Vagina (tissue), 2 donors: ENCODE measurements at regions not wholly inside any gene's neighbourhood (a gene's known extent, or its start where the extent isn't known, plus 50 kb on each side); places are given as distances from the start of the nearest gene placed in this dataset.

Experiments
- DNase-seq, 2 donors: peaks; one replicate each; pipeline ENCODE4 v3.0.0-alpha.2; 2017; ENCODE audit errors: extremely low spot score in 2 of 2
- H3K27ac ChIP-seq: fragments of 200-600 bp; sonication (generic); one replicate; pipeline ENCODE4 v1.5.1; 2019
- H3K27me3 ChIP-seq: fragments of 200-600 bp; sonication (generic); one replicate; pipeline ENCODE4 v1.5.1; 2019
- H3K36me3 ChIP-seq, 2 donors: fragments of 200-600 bp; sonication (generic); one replicate each; pipeline ENCODE4 v1.5.1; 2017 to 2019
- H3K4me1 ChIP-seq: fragments of 200-600 bp; sonication (generic); one replicate; pipeline ENCODE4 v1.5.1; 2019
- H3K4me3 ChIP-seq, 2 donors: fragments of 200-600 bp; sonication (generic); 1 replicate in 1 of 2; 2 replicates in 1 of 2; pipeline ENCODE4 v1.5.1; 2016 to 2019
- H3K9me3 ChIP-seq: fragments of 200-600 bp; sonication (generic); one replicate; pipeline ENCODE4 v1.5.1; 2019
- POLR2A ChIP-seq, 2 donors: fragments of 450-650 bp; IDR thresholded peaks; one replicate each; pipeline ENCODE4 v1.6.1; 2017; ENCODE audit warnings: antibody characterized with exemption in 2 of 2, mild to moderate bottlenecking in 2 of 2, moderate library complexity in 2 of 2
- POLR2AphosphoS5 ChIP-seq, 2 donors: sonication (generic); formaldehyde crosslinking; IDR thresholded peaks; one replicate each; pipeline ENCODE4 v1.9.0; 2017; ENCODE audit warnings: antibody characterized with exemption in 2 of 2, mild to moderate bottlenecking in 2 of 2, low read depth in 1 of 2; ENCODE audit not compliant: insufficient read depth in 1 of 2
- intact Hi-C: fragments of 100-400 bp; cut with DNase I; formaldehyde crosslinking; loops from one replicate; pipeline ENCODE4 v1.15.1; 2023
- TF ChIP-seq, protein P1 (sequence below), 3 experiments: fragments of 450-650 bp in 2 of 3; fragments of 200-600 bp in 1 of 3; sonication (generic) in 1 of 3; IDR thresholded peaks; one replicate each; pipeline ENCODE4 v1.5.1; 2017 to 2019; ENCODE audit warnings: antibody characterized with exemption in 3 of 3, mild to moderate bottlenecking in 2 of 3, moderate library complexity in 2 of 3

DNA sequence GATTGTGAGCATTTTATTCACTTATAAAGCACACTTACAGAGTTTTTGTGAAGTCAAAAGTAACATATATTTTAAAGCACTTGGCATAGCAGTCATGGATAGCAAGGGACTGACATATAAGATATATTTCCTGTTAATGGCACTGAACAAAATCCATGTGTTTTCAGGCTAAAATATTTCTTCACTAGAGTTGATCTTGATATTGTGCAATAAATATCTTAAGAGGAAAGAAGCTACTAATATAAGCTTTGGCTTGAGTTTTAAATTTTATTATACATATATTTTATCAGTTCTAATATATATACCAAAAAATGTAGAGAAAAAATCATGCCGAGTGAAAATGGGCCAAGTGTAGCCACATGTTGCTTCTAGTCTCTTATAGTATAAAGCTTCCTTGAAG is 189.7 kb upstream of the DPP10 start:
- intact Hi-C loops = no loop called here
- Histone ChIP-seq H3K4me3 (no peak overlapping the region), H3K4me1 (no peaks in the 10 kb centered on the region), H3K27me3 (no peaks in the 10 kb centered on the region), H3K9me3 (no peaks in the 10 kb centered on the region), H3K36me3 (no peaks in the 10 kb centered on the region), H3K27ac (no peak overlapping the region)
- no peak for TF ChIP-seq POLR2AphosphoS5 (IDR thresholded peaks at IDR 0.05; ENCODE audit: insufficient read depth in 1 of 2, low read depth in 1 of 2)
- TF ChIP-seq, protein P1, sequence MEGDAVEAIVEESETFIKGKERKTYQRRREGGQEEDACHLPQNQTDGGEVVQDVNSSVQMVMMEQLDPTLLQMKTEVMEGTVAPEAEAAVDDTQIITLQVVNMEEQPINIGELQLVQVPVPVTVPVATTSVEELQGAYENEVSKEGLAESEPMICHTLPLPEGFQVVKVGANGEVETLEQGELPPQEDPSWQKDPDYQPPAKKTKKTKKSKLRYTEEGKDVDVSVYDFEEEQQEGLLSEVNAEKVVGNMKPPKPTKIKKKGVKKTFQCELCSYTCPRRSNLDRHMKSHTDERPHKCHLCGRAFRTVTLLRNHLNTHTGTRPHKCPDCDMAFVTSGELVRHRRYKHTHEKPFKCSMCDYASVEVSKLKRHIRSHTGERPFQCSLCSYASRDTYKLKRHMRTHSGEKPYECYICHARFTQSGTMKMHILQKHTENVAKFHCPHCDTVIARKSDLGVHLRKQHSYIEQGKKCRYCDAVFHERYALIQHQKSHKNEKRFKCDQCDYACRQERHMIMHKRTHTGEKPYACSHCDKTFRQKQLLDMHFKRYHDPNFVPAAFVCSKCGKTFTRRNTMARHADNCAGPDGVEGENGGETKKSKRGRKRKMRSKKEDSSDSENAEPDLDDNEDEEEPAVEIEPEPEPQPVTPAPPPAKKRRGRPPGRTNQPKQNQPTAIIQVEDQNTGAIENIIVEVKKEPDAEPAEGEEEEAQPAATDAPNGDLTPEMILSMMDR (IDR thresholded peaks at IDR 0.05) = no peak
- no peak for TF ChIP-seq POLR2A (IDR thresholded peaks at IDR 0.05)
- DNase-seq = no peak

DNA sequence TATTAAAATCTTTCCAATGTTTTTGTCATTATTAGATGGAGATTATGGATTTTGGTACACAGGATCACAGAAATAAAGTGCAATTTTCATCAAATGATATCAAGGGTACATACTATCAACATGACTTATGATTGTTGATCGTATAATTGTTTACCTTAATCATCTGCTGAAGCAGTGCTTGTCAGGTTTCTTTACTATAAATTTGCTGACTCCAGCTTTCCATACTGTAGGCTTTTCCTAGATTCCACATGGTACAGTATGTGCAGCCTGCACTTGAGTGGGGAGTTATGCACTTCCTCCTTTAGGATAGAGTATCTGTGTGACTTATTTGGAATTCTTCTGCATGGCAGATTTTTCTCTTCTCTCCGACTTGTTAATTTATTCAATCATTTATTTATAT is 187.6 kb upstream of the DPP10 start:
- H3K27ac ChIP-seq = no peak overlapping the region
- H3K4me3 ChIP-seq = no peak overlapping the region
- H3K9me3 ChIP-seq = no peaks in the 10 kb centered on the region
- TF ChIP-seq POLR2A (IDR thresholded peaks at IDR 0.05) = no peak
- TF ChIP-seq POLR2AphosphoS5 (IDR thresholded peaks at IDR 0.05; ENCODE audit: insufficient read depth in 1 of 2, low read depth in 1 of 2) = no peak
- TF ChIP-seq, protein P1 (IDR thresholded peaks at IDR 0.05) = no peak
- intact Hi-C loops = no loop called here
- no peaks in the 10 kb centered on the region for H3K36me3 ChIP-seq
- H3K4me1 ChIP-seq = no peaks in the 10 kb centered on the region
- DNase-seq = no peak
- no peaks in the 10 kb centered on the region for H3K27me3 ChIP-seq

DNA sequence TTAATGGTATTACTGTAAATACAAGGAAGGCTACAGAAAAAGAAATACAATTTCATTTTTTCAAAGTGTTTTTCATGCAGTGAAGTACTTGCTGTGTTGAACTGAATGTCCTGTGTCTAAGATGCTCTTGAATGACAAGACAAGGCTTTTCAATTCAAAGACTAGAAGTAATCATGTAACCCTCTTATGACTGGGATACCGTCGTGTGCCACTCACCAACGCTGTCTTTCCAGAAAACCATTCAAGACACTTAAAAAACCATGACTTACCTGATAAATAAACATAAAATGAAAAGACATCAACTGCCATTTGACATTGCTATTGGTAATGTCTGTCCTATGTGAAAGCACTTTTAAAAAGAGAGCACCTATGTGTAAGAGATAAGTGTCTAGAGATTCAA is 183.1 kb upstream of the DPP10 start:
- Histone ChIP-seq H3K9me3 (no peaks in the 10 kb centered on the region), H3K27ac (no peak overlapping the region), H3K36me3 (no peaks in the 10 kb centered on the region), H3K4me3 (no peak overlapping the region), H3K4me1 (no peaks in the 10 kb centered on the region), H3K27me3 (no peaks in the 10 kb centered on the region)
- TF ChIP-seq POLR2A (IDR thresholded peaks at IDR 0.05) (no peak), POLR2AphosphoS5 (IDR thresholded peaks at IDR 0.05; ENCODE audit: insufficient read depth in 1 of 2, low read depth in 1 of 2) (no peak)
- TF ChIP-seq, protein P1 (IDR thresholded peaks at IDR 0.05) = no peak
- DNase-seq = no peak
- intact Hi-C loops = no loop called here

GRCh38 chr2:114261366-114261765 is 181.1 kb upstream of the DPP10 start:
- DNase-seq = no peak
- no peak overlapping the region for H3K27ac ChIP-seq
- no peak overlapping the region for H3K4me3 ChIP-seq
- no peaks in the 10 kb centered on the region for H3K27me3 ChIP-seq
- H3K36me3 ChIP-seq = no peaks in the 10 kb centered on the region
- TF ChIP-seq POLR2A (IDR thresholded peaks at IDR 0.05) (no peak), POLR2AphosphoS5 (IDR thresholded peaks at IDR 0.05; ENCODE audit: insufficient read depth in 1 of 2, low read depth in 1 of 2) (no peak)
- TF ChIP-seq, protein P1 (IDR thresholded peaks at IDR 0.05) = no peak
- intact Hi-C loops = no loop called here
- H3K4me1 ChIP-seq = no peaks in the 10 kb centered on the region
- no peaks in the 10 kb centered on the region for H3K9me3 ChIP-seq

DNA sequence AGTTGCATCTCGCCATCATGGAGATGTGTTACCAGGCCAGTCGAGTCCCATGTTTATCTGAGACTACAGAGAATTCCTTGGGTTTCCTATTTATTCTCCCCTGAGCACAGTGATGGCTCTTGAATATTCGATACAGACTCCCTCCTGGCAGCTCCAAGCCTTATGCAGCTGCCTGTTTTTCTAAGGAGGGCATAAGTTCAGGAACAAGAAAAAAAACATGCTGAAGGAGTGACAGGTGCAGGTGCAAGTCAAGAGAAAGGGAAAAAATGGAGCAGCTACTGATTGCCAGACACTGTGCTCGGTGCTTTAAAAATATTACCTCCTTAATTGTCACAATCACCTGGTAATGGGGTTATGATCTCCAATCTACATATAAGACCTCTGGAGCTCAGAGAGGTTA is 177.2 kb upstream of the DPP10 start:
- H3K4me1 ChIP-seq = no peaks in the 10 kb centered on the region
- no peaks in the 10 kb centered on the region for H3K27me3 ChIP-seq
- TF ChIP-seq POLR2A (IDR thresholded peaks at IDR 0.05) (no peak), POLR2AphosphoS5 (IDR thresholded peaks at IDR 0.05; ENCODE audit: insufficient read depth in 1 of 2, low read depth in 1 of 2) (no peak)
- TF ChIP-seq, protein P1 (IDR thresholded peaks at IDR 0.05) = no peak
- H3K27ac ChIP-seq = no peak overlapping the region
- no peak for DNase-seq
- no peaks in the 10 kb centered on the region for H3K9me3 ChIP-seq
- no peaks in the 10 kb centered on the region for H3K36me3 ChIP-seq
- intact Hi-C loops = no loop called here
- H3K4me3 ChIP-seq = no peak overlapping the region
